ENCODE measurements at regions not wholly inside any gene's neighbourhood (a gene's known extent, or its start where the extent isn't known, plus 50 kb on each side); places are given as distances from the start of the nearest gene placed in this dataset.

DNA sequence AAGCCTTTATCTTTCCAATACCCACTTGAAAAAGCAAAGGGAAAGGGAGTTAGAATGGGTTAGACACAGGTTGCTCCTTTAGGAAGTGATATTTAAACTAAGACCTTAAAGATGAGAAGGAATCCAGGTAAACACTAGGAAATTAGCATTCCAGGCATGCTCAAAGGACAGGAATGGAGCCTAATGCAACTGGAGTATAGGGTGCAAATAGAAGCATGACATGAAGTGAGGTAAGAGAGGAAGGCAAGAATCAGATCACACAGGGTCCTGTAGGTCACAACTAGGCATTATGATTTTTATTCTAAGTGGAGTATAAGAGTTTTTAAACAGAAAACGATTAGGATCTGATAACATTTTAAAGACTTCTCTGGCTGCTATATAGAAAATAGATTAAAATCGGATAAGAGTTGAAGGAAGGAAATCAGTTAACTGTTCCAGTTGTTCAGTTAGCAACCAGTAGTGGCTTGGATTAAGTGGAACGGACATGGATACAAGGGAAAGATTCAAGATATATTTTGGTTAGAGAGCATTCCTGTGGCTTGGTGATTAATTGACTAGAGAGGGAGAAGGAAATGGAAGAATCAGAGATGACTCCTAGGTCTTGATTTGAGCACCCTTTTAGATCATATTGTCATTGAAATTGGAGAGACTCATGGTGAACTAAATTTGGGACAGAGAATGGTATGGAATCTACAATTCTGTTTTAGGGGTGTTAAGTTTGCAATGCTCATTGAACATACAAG lies 95.9 kb downstream of the FBXO4 start:
- no peaks in the 10 kb centered on the region for H3K79me2 ChIP-seq (ENCODE audit: insufficient read depth, low read length)
- H4K20me1 ChIP-seq (ENCODE audit: low read depth, low read length), result no peaks in the 10 kb centered on the region
- TF ChIP-seq CTCF (IDR thresholded peaks at IDR 0.05; ENCODE audit: insufficient read depth, low read length, poor library complexity, severe bottlenecking) (no peak), EZH2phosphoT487 (conservative IDR thresholded peaks at IDR 0.05; ENCODE audit: low read length) (no peak)
- no peak overlapping the region for H3K27ac ChIP-seq (ENCODE audit: low read depth, low read length)
- H3K27me3 ChIP-seq (ENCODE audit: low read length), result no peaks in the 10 kb centered on the region
- H3K9me3 ChIP-seq (ENCODE audit: insufficient read depth, low read length), result no peaks in the 10 kb centered on the region
- H3K4me3 ChIP-seq (ENCODE audit: insufficient read depth, low read length, poor library complexity, severe bottlenecking), result no peak overlapping the region
- no peaks in the 10 kb centered on the region for H3K9me2 ChIP-seq (replicated peaks; ENCODE audit: insufficient read depth, low read length)
- H3K9ac ChIP-seq (ENCODE audit: low read length), result no peak overlapping the region
- H2AFZ ChIP-seq (ENCODE audit: low read depth, low read length, severe bottlenecking), result no peak overlapping the region
- H3K4me2 ChIP-seq (ENCODE audit: low read depth, low read length, poor library complexity, severe bottlenecking), result no peak overlapping the region
- no peaks in the 10 kb centered on the region for H3F3A ChIP-seq (ENCODE audit: insufficient read depth)
- no peaks in the 10 kb centered on the region for H3K36me3 ChIP-seq (ENCODE audit: low read length)

DNA sequence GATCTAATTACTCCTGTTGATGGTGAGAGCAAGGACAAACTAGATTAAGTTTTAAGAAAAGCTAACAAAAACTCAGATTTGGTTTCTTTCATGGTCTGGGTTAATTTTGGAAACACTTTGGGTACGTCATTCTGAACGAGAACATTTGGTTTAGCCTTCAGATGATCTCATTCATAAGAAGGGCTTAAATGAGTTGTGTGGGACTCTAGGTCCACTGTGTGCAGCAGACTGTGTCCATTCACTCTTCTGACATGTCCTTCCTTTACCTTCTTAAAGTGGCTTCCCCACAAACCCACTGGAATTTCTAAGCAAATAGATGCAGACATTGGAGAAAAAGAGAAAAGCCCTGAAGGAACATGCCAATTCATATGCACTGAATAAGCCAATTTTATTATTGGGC lies 96.8 kb downstream of the FBXO4 start:
- Histone ChIP-seq H3K27ac (ENCODE audit: low read depth, low read length) (no peak overlapping the region), H3K9ac (ENCODE audit: low read length) (no peak overlapping the region), H3K27me3 (ENCODE audit: low read length) (no peaks in the 10 kb centered on the region), H3K9me3 (ENCODE audit: insufficient read depth, low read length) (no peaks in the 10 kb centered on the region), H3F3A (ENCODE audit: insufficient read depth) (no peaks in the 10 kb centered on the region), H3K36me3 (ENCODE audit: low read length) (no peaks in the 10 kb centered on the region), H3K4me2 (ENCODE audit: low read depth, low read length, poor library complexity, severe bottlenecking) (no peak overlapping the region), H4K20me1 (ENCODE audit: low read depth, low read length) (no peaks in the 10 kb centered on the region), H3K79me2 (ENCODE audit: insufficient read depth, low read length) (no peaks in the 10 kb centered on the region), H2AFZ (ENCODE audit: low read depth, low read length, severe bottlenecking) (no peak overlapping the region), H3K4me3 (ENCODE audit: insufficient read depth, low read length, poor library complexity, severe bottlenecking) (no peak overlapping the region), H3K9me2 (replicated peaks; ENCODE audit: insufficient read depth, low read length) (no peaks in the 10 kb centered on the region)
- TF ChIP-seq CTCF (IDR thresholded peaks at IDR 0.05; ENCODE audit: insufficient read depth, low read length, poor library complexity, severe bottlenecking) (no peak), EZH2phosphoT487 (conservative IDR thresholded peaks at IDR 0.05; ENCODE audit: low read length) (no peak)

DNA sequence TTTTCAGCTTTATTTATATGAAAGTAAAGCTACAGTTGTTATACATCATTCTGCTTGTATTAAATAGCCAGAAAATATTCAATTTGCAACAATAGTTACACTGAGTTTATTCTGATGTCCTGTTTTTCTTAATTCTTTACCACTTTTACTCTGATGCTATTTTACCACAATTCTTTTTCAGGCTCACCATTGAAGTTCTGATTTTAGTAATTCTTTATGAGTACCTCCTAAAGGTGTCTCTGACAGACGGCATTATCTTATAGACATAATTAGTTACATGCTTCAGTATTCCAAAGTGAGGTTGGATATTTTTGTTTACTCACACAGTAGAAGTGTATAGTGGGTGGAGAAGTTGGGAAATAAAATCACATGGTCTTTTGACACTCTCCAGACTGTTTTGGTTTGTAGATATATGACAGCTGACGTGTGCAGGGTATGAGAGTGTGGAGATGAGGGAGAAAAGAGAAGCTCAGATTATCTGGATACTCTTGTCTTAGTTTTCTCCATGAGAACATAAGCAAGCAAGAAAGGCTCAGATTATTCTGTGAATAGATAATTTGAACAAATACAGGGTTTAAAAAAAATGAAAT lies 97.4 kb downstream of the FBXO4 start:
- H3K9ac ChIP-seq (ENCODE audit: low read length), result no peak overlapping the region
- H4K20me1 ChIP-seq (ENCODE audit: low read depth, low read length), result no peaks in the 10 kb centered on the region
- H3K9me2 ChIP-seq (replicated peaks; ENCODE audit: insufficient read depth, low read length), result no peaks in the 10 kb centered on the region
- H3K79me2 ChIP-seq (ENCODE audit: insufficient read depth, low read length), result no peaks in the 10 kb centered on the region
- no peaks in the 10 kb centered on the region for H3K36me3 ChIP-seq (ENCODE audit: low read length)
- H2AFZ ChIP-seq (ENCODE audit: low read depth, low read length, severe bottlenecking), result no peak overlapping the region
- no peaks in the 10 kb centered on the region for H3K9me3 ChIP-seq (ENCODE audit: insufficient read depth, low read length)
- H3K27me3 ChIP-seq (ENCODE audit: low read length), result no peaks in the 10 kb centered on the region
- H3F3A ChIP-seq (ENCODE audit: insufficient read depth), result no peaks in the 10 kb centered on the region
- H3K4me3 ChIP-seq (ENCODE audit: insufficient read depth, low read length, poor library complexity, severe bottlenecking), result no peak overlapping the region
- H3K4me2 ChIP-seq (ENCODE audit: low read depth, low read length, poor library complexity, severe bottlenecking), result no peak overlapping the region
- TF ChIP-seq EZH2phosphoT487 (conservative IDR thresholded peaks at IDR 0.05; ENCODE audit: low read length), result no peak
- TF ChIP-seq CTCF (IDR thresholded peaks at IDR 0.05; ENCODE audit: insufficient read depth, low read length, poor library complexity, severe bottlenecking), result no peak
- no peak overlapping the region for H3K27ac ChIP-seq (ENCODE audit: low read depth, low read length)
